Neuronal stem cell (in vitro differentiated cells): ENCODE measurements at regions not wholly inside any gene's neighbourhood (a gene's known extent, or its start where the extent isn't known, plus 50 kb on each side); places are given as distances from the start of the nearest gene placed in this dataset.

Source experiments
- DNase-seq: peaks from one replicate; pipeline ENCODE4 v3.0.0-alpha.2; 2013; ENCODE audit warnings: low spot score
- H2AFZ ChIP-seq: one replicate; pipeline ENCODE4 v1.6.1; 2013; ENCODE audit warnings: mild to moderate bottlenecking, low read length, inconsistent platforms
- H2AK5ac ChIP-seq: 2 replicates; pipeline ENCODE4 v1.6.1; 2013; ENCODE audit warnings: low read depth, mild to moderate bottlenecking, inconsistent platforms, low read length, moderate library complexity, mixed read lengths
- H2BK120ac ChIP-seq: 2 replicates; pipeline ENCODE4 v1.6.1; 2013; ENCODE audit warnings: low read depth, mild to moderate bottlenecking, inconsistent platforms, low read length, moderate library complexity, mixed read lengths
- H2BK12ac ChIP-seq: one replicate; pipeline ENCODE4 v1.6.1; 2013; ENCODE audit warnings: low read length, inconsistent platforms
- H2BK15ac ChIP-seq: 2 replicates; pipeline ENCODE4 v1.6.1; 2013; ENCODE audit warnings: mild to moderate bottlenecking, low read length, inconsistent platforms, mixed read lengths
- H2BK5ac ChIP-seq: one replicate; pipeline ENCODE4 v1.6.1; 2013; ENCODE audit warnings: inconsistent platforms, mild to moderate bottlenecking, low read length, moderate library complexity
- H3K14ac ChIP-seq: one replicate; pipeline ENCODE4 v1.6.1; 2013; ENCODE audit warnings: low read length, inconsistent platforms
- H3K18ac ChIP-seq: 2 replicates; pipeline ENCODE4 v1.6.1; 2013; ENCODE audit warnings: low read length, inconsistent platforms
- H3K23ac ChIP-seq: 2 replicates; pipeline ENCODE4 v1.6.1; 2013; ENCODE audit warnings: low read depth, mild to moderate bottlenecking, mixed read lengths, low read length, inconsistent platforms; ENCODE audit not compliant: poor library complexity
- H3K27ac ChIP-seq: replicated peaks from 3 replicates; pipeline ENCODE4 v1.5.1; 2013; ENCODE audit warnings: low read length, inconsistent platforms
- H3K27me3 ChIP-seq, 3 experiments: 2 replicates each; pipeline ENCODE4 v1.6.1; 2013; ENCODE audit warnings: low read length in 3 of 3, mild to moderate bottlenecking in 2 of 3, inconsistent platforms in 1 of 3, low read depth in 1 of 3, mixed read lengths in 1 of 3, moderate library complexity in 1 of 3; ENCODE audit not compliant: control insufficient read depth in 3 of 3, insufficient read depth in 3 of 3
- H3K36me3 ChIP-seq, 2 donors: replicated peaks in 1 of 2; 2 replicates each; pipeline ENCODE4 v1.6.1; 2013; ENCODE audit warnings: low read length in 2 of 2; ENCODE audit not compliant: control insufficient read depth in 2 of 2, insufficient read depth in 2 of 2
- H3K4ac ChIP-seq: 2 replicates; pipeline ENCODE4 v1.6.1; 2013; ENCODE audit warnings: inconsistent platforms, mild to moderate bottlenecking, low read length, moderate library complexity
- H3K4me1 ChIP-seq, 2 donors: 1 replicate in 1 of 2; 2 replicates in 1 of 2; pipeline ENCODE4 v1.6.1; 2013; ENCODE audit warnings: low read length in 2 of 2, low read depth in 1 of 2; ENCODE audit not compliant: control insufficient read depth in 2 of 2, insufficient read depth in 1 of 2
- H3K4me2 ChIP-seq: one replicate; pipeline ENCODE4 v1.6.1; 2013; ENCODE audit warnings: mild to moderate bottlenecking, low read length, inconsistent platforms; ENCODE audit not compliant: insufficient read depth, poor library complexity, severe bottlenecking
- H3K4me3 ChIP-seq, 2 donors: 2 replicates each; pipeline ENCODE4 v1.5.1; 2013; ENCODE audit warnings: low read length in 2 of 2, mild to moderate bottlenecking in 2 of 2, inconsistent platforms in 1 of 2, moderate library complexity in 1 of 2
- H3K79me1 ChIP-seq: one replicate; pipeline ENCODE4 v1.6.1; 2013; ENCODE audit warnings: low read depth, mild to moderate bottlenecking, inconsistent platforms, low read length, moderate library complexity
- H3K9ac ChIP-seq: one replicate; pipeline ENCODE4 v1.6.1; 2013; ENCODE audit warnings: mild to moderate bottlenecking, low read depth, low read length, inconsistent platforms; ENCODE audit not compliant: poor library complexity
- H3K9me3 ChIP-seq, 2 donors: replicated peaks in 1 of 2; 2 replicates each; pipeline versions ENCODE3 to v1.6.1; 2013; ENCODE audit warnings: low read length in 2 of 2, mild to moderate bottlenecking in 2 of 2, inconsistent platforms in 1 of 2, low read depth in 1 of 2, mixed read lengths in 1 of 2, moderate library complexity in 1 of 2; ENCODE audit not compliant: control insufficient read depth in 2 of 2, insufficient read depth in 1 of 2
- H4K8ac ChIP-seq: one replicate; pipeline ENCODE4 v1.6.1; 2013; ENCODE audit warnings: low read depth, mild to moderate bottlenecking, inconsistent platforms, low read length, moderate library complexity
- H4K91ac ChIP-seq: one replicate; pipeline ENCODE4 v1.6.1; 2013; ENCODE audit warnings: low read length, low read depth, mild to moderate bottlenecking, inconsistent platforms; ENCODE audit not compliant: poor library complexity
- WGBS, 2 donors: extraction: QIAGEN DNeasy Blood & Tissue Kit; methylation state at CpG; one replicate each; pipeline ENCODE4 v1.1.7; 2013; ENCODE audit warnings: missing lambda C conversion rate in 2 of 2, mixed read lengths in 1 of 2; ENCODE audit not compliant: insufficient read length in 2 of 2, insufficient replicate concordance in 1 of 2; ENCODE audit errors: extremely low coverage in 2 of 2; 5-methylcytosine and 5-hydroxymethylcytosine counted together

DNA sequence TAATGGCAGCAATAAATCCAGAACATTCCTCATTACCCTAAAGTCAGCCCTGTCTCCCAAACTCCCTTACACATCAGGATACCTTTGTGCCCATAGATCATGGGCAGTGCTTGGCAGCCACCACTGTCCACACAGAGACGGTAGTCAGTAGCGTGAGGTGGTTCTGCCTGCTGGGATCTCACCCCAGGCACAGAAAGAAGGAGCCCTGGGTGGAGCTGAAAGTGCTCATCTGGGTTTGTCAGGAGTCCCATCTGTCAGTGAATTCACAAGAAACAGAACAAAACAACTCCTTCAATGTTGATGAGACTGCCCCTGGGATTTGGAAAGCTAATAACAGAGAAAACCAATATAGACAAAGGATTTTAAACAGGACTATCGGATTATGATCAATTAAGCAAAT lies 90.2 kb upstream of the PRSS58 start:
- no peak overlapping the region for H2BK12ac ChIP-seq
- H3K9me3 ChIP-seq, result peaks cover 0 to 3% of the 10 kb centered on the region in 2 donors
- H4K91ac ChIP-seq, result no peak overlapping the region
- H2AK5ac ChIP-seq, result no peak overlapping the region
- H3K27me3 ChIP-seq, result no peaks in the 10 kb centered on the region
- no peak overlapping the region for H4K8ac ChIP-seq
- no peak overlapping the region for H3K9ac ChIP-seq
- no peak overlapping the region for H3K23ac ChIP-seq
- H2BK5ac ChIP-seq, result no peak overlapping the region
- H3K4ac ChIP-seq, result no peak overlapping the region
- H2AFZ ChIP-seq, result no peak overlapping the region
- H2BK120ac ChIP-seq, result no peak overlapping the region
- no peak overlapping the region for H3K18ac ChIP-seq
- WGBS, 2 donors, result no CpG with 5 or more reads among the region's 3 CpGs
- H3K4me3 ChIP-seq, result no peak overlapping the region
- H2BK15ac ChIP-seq, result no peak overlapping the region
- H3K4me1 ChIP-seq, result peaks cover 0 to 7% of the 10 kb centered on the region in 2 donors
- H3K79me1 ChIP-seq, result no peaks in the 10 kb centered on the region
- no peak overlapping the region for H3K14ac ChIP-seq
- no peak overlapping the region for H3K27ac ChIP-seq
- DNase-seq, result no peak
- H3K4me2 ChIP-seq, result no peak overlapping the region
- H3K36me3 ChIP-seq, result no peaks in the 10 kb centered on the region

DNA sequence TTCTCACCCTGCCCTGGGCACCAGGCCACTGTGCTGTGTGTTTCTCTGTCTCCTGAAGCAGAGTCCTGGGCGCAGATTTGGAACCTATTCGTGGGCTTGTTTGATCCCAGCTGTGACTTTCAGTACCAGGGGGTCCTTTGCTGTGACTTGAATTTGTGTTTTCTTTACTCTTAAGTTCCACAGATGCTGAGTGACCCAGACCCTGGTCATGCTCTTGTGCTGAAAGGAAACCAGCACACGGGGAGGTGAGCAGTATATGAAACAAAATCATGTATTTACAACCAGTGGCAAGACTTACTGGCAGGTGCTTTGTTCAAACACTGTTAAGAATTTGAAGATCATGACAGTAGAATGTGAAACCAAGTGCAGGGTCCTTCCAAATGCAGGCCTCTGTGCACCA lies 89.2 kb upstream of the PRSS58 start:
- Histone ChIP-seq H3K9me3 (peaks cover 0 to 3% of the 10 kb centered on the region in 2 donors), H3K9ac (no peak overlapping the region), H3K4me2 (no peak overlapping the region), H3K4ac (no peak overlapping the region), H2AFZ (no peak overlapping the region), H3K27me3 (no peaks in the 10 kb centered on the region), H2AK5ac (no peak overlapping the region), H3K18ac (no peak overlapping the region), H3K4me1 (peaks cover 0 to 7% of the 10 kb centered on the region in 2 donors), H2BK12ac (no peak overlapping the region), H4K8ac (no peak overlapping the region), H3K27ac (no peak overlapping the region), H2BK120ac (no peak overlapping the region), H3K14ac (no peak overlapping the region), H4K91ac (no peak overlapping the region), H2BK5ac (no peak overlapping the region), H3K79me1 (no peaks in the 10 kb centered on the region), H3K36me3 (no peaks in the 10 kb centered on the region), H2BK15ac (no peak overlapping the region), H3K4me3 (no peak overlapping the region), H3K23ac (no peak overlapping the region)
- DNase-seq, result no peak
- no CpG with 5 or more reads among the region's 3 CpGs for WGBS, 2 donors

DNA sequence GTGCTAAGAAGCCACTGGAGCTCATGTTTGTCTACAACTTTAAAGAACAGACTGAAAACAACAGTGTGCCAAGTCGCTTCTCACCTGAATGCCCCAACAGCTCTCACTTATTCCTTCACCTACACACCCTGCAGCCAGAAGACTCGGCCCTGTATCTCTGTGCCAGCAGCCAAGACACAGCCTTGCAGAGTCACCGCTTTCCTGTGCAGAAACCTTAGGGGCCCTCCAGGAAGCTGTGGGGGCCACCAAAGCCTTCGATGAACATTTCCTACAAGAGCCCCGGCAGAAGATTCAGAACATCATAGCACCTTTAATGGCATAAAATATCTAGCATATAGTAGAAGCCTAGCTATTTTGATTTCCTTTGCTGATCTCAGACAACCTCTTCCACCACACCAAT lies 88.0 kb upstream of the PRSS58 start:
- Histone ChIP-seq H3K4me1 (peaks cover 0 to 7% of the 10 kb centered on the region in 2 donors), H3K23ac (no peak overlapping the region), H3K4ac (no peak overlapping the region), H4K91ac (no peak overlapping the region), H3K18ac (no peak overlapping the region), H2BK12ac (no peak overlapping the region), H3K27ac (no peak overlapping the region), H3K27me3 (no peaks in the 10 kb centered on the region), H3K9me3 (peaks cover 0 to 3% of the 10 kb centered on the region in 2 donors), H2BK5ac (no peak overlapping the region), H2AFZ (no peak overlapping the region), H4K8ac (no peak overlapping the region), H3K4me3 (no peak overlapping the region), H2BK15ac (no peak overlapping the region), H3K4me2 (no peak overlapping the region), H2BK120ac (no peak overlapping the region), H3K79me1 (no peaks in the 10 kb centered on the region), H2AK5ac (no peak overlapping the region), H3K36me3 (no peaks in the 10 kb centered on the region), H3K9ac (no peak overlapping the region), H3K14ac (no peak overlapping the region)
- WGBS, 2 donors, result no CpG with 5 or more reads among the region's 5 CpGs
- DNase-seq, result no peak

DNA sequence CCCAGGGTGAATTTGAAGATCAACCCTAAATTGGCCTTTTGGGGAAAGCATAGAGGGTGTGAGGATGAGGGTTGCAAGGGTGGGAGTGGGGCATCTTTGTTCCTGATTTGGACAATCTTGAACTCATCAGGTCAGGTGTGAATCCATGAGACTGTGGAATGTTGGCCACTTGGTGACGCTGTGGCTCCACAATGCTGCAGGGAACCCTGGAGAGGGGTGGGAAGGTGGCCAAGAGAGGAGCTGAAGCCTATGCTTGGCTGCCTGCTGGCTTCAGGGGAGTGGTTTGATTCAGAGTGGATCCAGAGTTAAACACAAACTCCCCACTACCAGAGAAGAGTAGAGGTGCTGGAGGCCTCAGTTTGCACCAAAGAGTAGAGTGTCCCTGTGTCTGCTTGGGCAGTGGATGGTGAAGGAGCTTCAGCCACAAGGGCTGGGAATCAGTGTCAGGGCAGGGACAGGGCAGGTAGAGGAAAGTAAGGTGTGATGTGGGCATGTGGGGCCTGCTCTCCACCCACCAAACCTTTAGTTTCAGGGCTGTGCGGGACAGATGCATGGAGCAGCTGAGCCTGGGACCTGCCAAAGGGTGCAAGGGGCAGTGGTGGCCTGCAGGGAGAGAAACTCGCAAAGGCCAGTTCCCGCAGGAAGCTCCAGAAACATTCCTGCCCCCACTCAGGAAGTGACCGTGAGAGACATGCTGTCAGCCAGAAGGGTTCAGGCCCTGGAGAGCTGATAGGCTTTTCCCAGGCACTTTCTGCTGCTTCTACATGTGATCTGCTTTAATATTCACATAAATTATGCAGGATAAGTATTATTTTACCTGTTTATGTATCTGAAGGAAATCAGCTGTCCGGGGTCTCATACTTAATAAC lies 81.0 kb upstream of the PRSS58 start:
- peak overlapping the region; percentile 27 for H3K14ac ChIP-seq
- no peak overlapping the region for H4K91ac ChIP-seq
- WGBS, 2 donors, result no CpG with 5 or more reads among the region's 6 CpGs
- no peak overlapping the region for H4K8ac ChIP-seq
- no peak overlapping the region for H2AFZ ChIP-seq
- no peak overlapping the region for H3K18ac ChIP-seq
- H3K4me1 ChIP-seq, result no peaks in the 10 kb centered on the region
- H3K36me3 ChIP-seq, result no peaks in the 10 kb centered on the region
- no peak overlapping the region for H3K4ac ChIP-seq
- no peak overlapping the region for H3K23ac ChIP-seq
- no peak overlapping the region for H3K4me2 ChIP-seq
- no peak overlapping the region for H2AK5ac ChIP-seq
- no peak overlapping the region for H3K4me3 ChIP-seq
- H3K27me3 ChIP-seq, result no peaks in the 10 kb centered on the region
- H3K79me1 ChIP-seq, result no peaks in the 10 kb centered on the region
- H2BK120ac ChIP-seq, result no peak overlapping the region
- H2BK5ac ChIP-seq, result no peak overlapping the region
- H3K9me3 ChIP-seq, result no peaks in the 10 kb centered on the region
- no peak overlapping the region for H3K9ac ChIP-seq
- H3K27ac ChIP-seq, result no peak overlapping the region
- H2BK12ac ChIP-seq, result no peak overlapping the region
- H2BK15ac ChIP-seq, result no peak overlapping the region
- peak; percentile 29 for DNase-seq
